Ishikawa (cell line): ENCODE measurements at regions not wholly inside any gene's neighbourhood (a gene's known extent, or its start where the extent isn't known, plus 50 kb on each side); places are given as distances from the start of the nearest gene placed in this dataset.

ENCODE experiments used
- CEBPB ChIP-seq: IDR thresholded peaks from 2 replicates; pipeline ENCODE4 v1.6.1; 2012
- TCF12 ChIP-seq: IDR thresholded peaks from 2 replicates; pipeline ENCODE4 v1.6.1; 2012; ENCODE audit warnings: low read depth
- TEAD4 ChIP-seq: IDR thresholded peaks from 2 replicates; pipeline ENCODE4 v1.6.1; 2012

GRCh38 chr3:94206291-94206690 lies 143.4 kb downstream of the NSUN3 start:
- TF ChIP-seq TCF12 (no peak), TEAD4 (no peak), CEBPB (no peak)
